Putamen (tissue), 1 donor: ENCODE measurements at regions not wholly inside any gene's neighbourhood (a gene's known extent, or its start where the extent isn't known, plus 50 kb on each side); places are given as distances from the start of the nearest gene placed in this dataset.

ENCODE experiments used
- DNase-seq: peaks from one replicate; pipeline ENCODE4 v3.0.0-alpha.2; 2016; ENCODE audit warnings: low spot score

DNA sequence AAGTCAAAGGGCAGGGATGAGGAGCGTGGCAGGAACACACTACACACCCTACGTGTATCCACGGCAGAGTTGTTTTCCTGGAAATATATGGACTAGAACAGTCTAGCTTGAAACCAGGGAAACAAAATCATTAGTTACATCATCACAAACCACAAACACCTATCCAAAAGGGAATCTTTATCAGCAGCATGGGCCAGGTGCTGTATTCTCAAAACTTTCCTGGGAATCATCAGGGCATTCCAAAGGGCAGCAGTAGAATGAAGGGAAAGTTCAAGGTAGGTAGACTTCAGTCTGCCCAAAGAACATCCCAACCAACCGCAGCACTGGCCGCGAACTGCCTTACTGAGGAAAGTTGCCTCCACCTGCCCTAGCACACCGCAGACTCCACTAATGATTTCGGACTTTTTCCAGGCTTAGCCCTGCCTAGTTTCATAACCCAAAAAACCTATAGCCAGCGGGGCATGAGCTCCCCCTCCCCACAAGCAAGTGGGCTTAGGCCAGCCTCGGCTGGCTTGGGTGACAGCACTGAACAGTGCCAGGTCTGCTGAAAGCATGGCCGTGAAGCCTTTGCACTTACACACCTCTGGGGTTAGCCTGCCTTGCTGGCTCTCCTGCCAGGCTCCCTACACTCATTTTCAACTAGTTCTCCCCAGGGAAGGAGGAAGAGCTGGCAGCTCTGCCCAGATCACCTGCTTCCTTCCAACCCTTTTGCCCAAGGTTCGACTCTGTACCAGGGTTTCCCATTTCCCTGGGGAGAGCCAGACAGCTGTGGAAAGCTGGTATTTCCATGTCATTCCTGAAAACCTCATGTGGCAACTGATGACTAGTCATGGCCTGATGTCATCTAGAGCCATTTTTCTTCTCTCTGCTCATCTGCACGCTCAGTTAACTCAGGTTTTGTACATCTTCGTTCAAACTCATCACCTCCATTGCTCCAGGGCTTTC is 77.3 kb upstream of the UBAC2 start:
- DNase-seq: no peak

DNA sequence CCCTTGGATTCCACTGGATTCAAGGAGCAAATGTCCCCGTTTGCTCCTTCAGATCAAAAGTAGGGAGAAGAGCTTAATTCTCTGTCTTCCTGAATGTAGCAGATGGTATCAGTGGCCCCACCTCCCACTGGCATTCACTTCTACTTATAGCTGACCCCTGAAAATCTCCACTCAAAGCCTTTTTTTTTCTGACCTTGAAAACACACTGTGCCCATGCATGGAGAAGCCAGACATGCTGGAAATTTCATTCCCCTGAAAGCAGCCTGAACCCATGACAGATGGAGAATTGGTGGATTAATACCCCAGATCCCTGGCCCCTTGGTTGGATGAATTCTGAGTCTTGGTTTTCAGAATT is 76.6 kb upstream of the UBAC2 start:
- no peak for DNase-seq

DNA sequence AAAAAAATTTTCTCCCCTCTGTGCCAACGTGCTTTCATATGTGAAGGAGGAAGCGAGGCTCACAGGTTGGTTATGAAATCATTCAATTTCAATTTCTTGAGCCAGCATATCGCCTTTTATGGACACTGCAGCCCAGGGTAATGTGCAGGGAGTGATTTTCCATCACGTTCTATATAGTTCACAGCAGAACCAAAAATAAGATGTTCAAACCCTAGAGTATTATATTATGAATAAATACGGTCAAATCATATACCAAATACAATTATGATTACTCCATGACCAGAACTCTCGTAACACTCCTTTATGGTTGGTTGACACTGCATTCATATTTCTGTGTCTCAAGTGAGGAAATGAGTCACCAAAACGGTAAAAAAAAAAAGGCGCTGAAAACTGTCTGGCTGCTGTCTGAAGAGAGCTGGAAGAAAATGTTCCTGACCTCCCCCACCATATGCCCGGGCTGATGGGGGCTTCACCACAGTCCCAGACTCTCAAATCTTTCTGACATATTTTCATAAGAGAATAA is 75.8 kb upstream of the UBAC2 start:
- DNase-seq: no peak

DNA sequence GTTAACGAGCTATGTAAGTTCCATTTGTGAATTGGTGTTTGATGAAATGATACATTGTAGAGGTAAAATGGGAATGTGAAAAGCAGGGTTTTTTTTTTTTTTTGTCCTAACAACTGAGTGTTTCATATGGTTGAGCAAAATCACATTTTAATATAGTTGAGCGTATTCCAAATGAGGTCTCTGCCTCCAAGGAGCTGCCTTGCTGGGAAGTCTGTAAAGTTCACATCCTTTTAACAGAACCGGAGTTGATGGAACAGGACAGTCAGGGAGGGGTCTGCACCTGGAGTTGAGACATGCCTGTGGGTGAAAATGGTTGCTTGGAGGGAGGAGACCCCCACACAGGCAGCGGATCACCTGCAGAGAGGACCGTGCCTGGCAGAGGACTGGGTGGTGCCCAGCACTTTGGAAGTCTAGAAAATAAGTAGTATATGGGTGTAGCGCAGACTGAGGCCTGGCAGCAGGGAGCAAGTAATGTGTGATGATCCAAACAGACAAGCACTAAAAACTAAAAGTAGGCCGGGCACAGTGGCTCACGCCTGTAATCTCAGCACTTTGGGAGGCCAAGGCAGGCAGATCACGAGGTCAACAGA is 75.2 kb upstream of the UBAC2 start:
- no peak for DNase-seq

DNA sequence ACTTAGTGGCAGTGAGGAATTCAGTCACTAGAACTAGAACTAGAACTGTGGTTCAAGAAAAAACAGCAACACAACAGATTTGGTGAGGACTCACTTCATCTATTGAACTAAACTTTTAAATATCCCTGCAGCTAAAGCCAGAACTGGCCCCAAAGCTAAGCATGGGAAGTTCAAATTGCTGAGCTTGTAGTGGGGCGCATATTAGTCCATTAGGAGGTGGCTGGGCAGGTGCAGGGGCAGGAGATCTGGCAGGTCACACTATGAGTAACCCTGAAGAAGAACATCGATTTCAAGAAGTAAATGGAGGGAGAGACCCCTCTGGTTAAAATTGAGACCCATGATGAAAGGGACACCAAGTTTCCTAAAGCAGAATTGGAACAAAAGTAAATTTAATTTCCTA is 73.8 kb upstream of the UBAC2 start:
- DNase-seq: no peak

DNA sequence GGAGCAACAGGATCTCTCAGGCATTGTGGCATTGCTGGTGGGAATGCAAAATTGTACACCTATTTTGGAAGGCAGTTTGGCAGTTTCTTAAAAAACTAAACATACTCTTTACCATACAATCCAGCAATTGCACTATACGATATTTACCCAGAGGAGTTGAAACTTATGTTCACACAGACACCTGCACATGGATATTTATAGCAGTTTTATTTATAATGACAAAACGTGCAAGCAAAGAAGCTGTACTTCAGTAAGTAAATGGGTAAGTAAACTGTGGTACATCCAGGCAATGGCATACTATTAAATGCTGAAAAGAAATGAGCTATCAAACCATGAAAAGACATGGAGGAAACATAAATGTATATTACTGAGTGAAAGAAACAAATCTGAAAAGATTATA is 71.6 kb upstream of the UBAC2 start:
- DNase-seq: no peak

DNA sequence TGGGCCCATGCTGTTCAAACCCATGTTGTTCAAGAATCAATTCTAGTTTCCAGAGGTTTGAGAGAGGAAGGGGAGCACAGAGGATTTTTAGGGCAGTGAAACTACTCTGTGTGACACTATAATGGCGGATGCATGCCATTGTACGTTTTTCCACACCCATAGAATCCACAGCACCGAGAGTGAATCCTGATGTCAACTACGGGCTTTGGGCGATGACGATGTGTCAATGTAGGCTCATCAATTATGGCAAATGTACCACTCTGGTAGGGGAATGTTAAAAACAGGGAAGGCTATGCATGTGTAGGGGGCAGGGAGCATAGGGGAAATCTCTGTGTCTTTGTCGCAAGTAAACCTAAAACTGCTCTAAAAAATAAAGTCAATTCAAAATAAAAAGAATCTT is 70.7 kb upstream of the UBAC2 start:
- DNase-seq: no peak

DNA sequence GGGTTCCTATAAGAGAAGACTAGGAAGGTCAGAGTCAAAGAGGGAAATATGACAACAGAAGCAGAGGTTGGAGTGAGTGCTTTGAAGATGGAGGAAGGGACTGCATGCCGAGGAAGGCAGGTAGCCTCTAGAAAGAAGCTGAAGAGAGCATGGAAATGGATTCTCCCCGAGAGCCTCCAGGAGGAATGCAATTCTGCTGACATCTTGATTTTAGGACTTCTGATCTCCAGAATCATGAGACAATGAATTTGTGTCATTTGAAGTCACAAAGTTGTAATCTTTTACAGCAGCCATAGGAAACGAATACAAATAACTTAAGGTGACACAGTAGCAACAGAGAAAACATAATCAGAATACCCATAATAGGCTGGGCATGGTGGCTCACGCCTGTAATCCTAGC is 69.2 kb upstream of the UBAC2 start:
- DNase-seq: no peak

DNA sequence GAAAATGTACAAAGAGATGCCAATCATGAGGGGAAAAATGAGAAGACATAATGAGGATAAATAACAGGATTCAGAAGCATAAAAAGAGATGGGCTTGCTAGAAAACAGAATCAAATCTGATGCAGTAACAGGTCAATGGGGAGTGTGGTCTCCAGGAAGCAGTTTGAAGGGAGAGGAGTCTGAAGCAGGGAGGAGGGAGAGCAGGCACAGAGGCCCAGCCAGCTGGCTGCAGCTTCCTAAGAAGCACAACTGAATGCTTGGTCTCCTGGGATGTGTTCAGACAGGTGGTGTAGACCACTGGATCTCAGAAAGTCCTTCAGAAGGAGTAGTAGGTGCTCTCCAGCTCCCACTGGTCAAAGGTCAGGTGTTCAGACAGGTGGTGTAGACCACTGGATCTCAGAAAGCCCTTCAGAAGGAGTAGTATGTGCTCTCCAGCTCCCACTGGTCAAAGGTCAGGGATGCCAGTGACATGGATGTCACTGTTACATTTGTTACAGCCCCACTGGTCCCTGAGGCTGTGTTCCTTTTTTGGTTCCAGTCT is 68.3 kb upstream of the UBAC2 start:
- no peak for DNase-seq

DNA sequence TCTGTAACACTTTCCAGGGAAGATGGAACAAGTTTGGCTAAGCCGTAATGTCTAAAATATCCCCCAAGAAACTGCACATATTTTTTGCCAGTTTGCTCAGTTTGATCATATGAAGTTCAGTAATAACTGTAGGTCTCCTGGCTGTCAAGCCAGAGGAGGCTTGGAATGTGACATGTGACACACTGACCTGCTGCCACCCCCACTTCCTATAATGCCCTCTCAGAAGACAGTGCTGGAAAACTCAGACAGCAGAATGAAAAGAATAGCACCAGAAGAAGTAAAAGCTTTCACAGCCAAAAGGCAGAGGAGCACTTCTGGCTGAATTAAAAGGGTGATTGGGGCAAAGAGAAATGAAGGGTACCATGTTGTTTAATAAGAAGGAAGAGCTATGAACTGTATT is 67.4 kb upstream of the UBAC2 start:
- no peak for DNase-seq

DNA sequence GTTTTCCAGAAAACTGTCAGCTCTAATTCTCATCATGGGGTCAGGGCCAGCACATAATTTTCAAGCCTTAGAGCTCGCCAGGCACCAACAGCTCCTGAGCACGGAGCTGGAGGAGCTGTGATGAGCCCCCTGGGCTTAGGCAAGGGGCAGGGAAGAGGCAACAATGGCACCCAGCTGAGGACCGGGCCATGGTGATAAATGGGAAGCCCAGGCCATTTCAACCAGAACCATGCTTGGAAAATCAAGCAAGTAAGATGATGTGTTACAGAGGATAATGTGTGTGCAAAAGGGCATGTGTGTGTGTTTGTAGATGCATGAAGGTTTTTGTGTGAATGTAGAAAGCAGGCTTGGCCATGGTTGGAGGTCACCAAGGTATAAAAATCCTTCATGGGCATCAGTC is 66.8 kb upstream of the UBAC2 start:
- no peak for DNase-seq

DNA sequence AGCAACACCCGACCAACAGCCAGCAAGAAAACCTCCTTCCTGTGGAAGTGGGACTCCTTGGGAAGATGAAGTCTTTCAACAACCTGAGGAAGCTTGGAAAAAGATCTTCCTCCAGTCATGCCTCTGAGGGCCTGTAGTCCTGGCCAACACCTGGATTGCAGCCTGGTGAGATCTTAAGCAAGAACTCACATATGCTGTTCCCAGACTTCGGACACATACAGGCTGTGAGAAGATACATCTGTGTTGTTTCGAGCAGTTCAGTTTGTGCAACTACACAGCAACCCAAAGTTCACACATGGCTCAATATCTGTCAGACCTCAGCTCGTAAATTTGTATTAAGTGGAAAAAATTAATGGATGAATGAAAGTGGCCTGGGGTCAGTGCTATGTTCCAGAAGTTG is 65.1 kb upstream of the UBAC2 start:
- DNase-seq: no peak

DNA sequence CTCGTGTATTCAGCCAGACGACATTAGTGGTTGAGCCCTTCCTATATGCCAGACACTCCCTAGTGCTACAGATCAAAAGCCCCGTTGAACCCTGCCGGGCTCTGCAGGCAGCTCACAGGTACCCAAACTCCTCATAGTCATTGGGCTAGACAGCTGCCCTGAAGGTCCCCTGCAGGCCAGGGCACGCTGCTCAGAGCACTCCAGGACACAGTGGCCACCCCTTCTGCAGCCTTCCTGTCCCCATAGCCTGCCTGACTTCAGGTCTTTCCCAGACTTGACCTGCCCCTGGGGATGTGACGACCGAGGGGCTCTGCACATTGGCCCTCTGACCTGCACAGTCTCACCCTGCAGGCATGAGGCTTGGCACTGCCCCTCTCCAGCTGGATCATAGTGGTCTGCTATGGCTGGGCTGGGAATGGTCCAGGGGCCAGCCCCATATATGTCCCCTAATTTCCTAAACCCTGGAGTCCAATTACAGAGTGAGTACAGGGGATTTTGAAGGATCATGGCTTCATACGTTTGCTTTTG is 64.2 kb upstream of the UBAC2 start:
- DNase-seq: no peak

DNA sequence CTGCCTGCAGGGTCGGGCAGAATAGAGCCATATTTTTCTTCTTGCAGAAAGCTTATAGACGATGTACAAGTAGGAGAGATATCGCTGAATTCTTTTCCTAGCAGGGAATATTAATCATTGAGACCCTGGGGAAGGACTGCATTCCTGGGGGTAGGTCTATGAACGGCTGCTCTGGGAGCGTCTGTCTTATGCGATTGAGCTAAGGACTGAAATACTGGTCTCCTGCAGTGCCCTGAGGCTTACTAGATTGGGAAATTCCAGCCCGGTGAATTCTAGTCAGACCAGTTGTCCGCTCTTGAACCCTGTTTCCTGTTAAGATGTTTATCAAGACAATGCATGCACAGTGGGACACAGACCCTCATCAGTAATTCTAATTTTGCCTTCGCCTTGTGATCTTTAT is 59.8 kb upstream of the UBAC2 start:
- no peak for DNase-seq

DNA sequence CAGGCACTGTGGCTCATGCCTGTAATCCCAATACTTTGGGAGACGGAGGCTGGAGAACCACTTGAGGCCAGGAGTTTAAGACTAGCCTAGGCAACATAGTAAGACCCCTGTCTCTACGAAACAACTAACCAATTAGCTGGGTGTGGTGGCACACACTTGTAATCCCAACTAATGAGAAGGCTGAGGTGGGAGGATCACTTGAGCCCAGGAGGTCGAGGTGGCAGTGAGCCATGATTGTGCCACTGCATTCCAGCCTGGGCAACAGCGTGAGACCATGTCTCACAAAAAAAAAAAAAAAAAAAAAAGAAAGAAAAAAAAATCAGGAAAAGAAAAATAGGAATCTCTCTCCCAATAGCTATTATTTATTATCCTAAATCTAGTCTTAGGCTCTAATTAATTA is 56.8 kb upstream of the UBAC2 start:
- DNase-seq: no peak

DNA sequence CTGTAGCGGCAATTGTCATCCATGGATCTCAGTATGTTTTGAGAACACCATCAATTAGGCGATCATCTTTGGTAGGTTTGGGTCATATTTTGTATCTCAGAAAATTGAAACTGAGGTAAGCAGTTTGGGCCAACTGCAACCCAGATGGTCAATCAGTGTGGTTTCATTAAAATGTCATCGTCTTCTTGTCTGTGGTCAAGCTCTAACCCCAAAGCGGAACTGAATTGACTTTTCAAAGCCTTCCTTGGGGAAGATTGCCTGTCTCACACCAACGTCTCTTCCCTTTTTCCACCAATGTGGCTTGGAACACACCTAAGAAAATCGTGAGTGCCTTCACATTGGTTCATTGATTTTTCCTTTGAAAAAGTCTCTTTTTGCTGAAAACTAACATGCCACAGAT is 56.3 kb upstream of the UBAC2 start:
- DNase-seq: no peak

DNA sequence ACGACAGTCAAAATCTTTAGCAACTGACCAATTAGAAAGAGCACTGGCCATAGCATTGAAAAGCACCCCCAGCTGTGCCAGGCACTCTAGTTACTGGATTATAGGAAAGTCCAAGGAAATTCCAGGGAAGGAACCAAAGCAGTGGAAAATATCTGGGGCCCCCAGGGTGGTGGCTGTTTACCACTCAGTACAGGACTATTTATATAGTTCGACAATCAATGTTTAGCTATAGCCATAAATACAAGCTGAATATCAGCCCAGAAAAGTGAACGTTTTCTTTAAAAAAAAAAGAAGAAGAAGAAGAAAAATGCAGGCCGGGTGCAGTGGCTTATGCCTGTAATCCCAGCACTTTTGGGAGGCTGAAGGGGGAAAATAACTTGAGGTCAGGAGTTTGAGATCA is 55.2 kb upstream of the UBAC2 start:
- no peak for DNase-seq

DNA sequence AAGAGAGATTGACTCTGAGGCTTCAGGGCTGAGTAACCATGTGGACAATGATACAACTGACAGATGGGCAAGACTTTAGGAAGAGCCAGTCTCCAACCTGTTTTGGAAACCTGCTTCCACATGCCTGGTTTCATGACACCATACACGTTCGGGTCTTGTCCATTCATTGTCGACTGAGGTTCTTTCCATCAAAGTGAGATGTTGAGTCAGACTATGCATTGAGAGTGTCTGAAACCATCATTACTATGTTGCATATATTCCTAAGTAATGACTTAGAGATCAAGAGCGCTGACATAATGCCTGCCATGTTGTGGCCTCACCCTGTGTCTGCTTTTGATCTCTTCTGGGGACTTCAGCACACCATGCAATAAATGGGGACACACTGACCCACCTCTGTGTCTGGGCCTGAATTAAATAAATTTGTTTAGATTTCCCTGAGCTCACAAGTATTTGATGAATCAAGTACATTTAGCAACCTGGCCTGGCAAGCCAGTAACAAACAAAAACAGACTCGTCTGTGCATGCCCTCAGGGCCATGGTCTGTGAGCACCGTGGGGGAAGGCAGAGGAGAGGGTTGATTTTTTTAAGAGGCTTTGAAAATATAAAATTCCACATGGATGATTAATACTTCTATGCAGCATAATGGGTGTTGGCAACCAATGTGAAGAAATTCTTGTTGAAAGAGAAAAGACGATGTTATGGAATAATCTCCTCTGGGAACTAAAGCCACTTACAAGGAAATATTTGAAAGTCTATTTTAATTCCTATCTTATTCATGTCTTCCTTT is 49.9 kb upstream of the UBAC2 start:
- no peak for DNase-seq
